ENCODE measurements at regions not wholly inside any gene's neighbourhood (a gene's known extent, or its start where the extent isn't known, plus 50 kb on each side); places are given as distances from the start of the nearest gene placed in this dataset.

- TF ChIP-seq, protein P1, sequence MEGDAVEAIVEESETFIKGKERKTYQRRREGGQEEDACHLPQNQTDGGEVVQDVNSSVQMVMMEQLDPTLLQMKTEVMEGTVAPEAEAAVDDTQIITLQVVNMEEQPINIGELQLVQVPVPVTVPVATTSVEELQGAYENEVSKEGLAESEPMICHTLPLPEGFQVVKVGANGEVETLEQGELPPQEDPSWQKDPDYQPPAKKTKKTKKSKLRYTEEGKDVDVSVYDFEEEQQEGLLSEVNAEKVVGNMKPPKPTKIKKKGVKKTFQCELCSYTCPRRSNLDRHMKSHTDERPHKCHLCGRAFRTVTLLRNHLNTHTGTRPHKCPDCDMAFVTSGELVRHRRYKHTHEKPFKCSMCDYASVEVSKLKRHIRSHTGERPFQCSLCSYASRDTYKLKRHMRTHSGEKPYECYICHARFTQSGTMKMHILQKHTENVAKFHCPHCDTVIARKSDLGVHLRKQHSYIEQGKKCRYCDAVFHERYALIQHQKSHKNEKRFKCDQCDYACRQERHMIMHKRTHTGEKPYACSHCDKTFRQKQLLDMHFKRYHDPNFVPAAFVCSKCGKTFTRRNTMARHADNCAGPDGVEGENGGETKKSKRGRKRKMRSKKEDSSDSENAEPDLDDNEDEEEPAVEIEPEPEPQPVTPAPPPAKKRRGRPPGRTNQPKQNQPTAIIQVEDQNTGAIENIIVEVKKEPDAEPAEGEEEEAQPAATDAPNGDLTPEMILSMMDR (IDR thresholded peaks at IDR 0.05), result no peak
- no peak for TF ChIP-seq POLR2A (IDR thresholded peaks at IDR 0.05)
Observed at GRCh38 chr11:31873124-31873523, 62.0 kb upstream of the PAX6 start.
